ACC112 (cell line): ENCODE measurements at regions not wholly inside any gene's neighbourhood (a gene's known extent, or its start where the extent isn't known, plus 50 kb on each side); places are given as distances from the start of the nearest gene placed in this dataset.

Experiments
- H2AFZ ChIP-seq: fragments of 200-600 bp; sonication (generic); one replicate; pipeline ENCODE4 v1.6.0; 2017; ENCODE audit warnings: antibody characterized with exemption, low read length; ENCODE audit not compliant: unreplicated experiment
- H3K27ac ChIP-seq: fragments of 200-600 bp; sonication (generic); 2 replicates; pipeline ENCODE4 v1.5.1; 2014; ENCODE audit warnings: low read depth, mild to moderate bottlenecking, antibody characterized with exemption, low read length, moderate library complexity
- H3K27me3 ChIP-seq: fragments of 200-600 bp; sonication (generic); 2 replicates; pipeline ENCODE4 v1.6.1; 2014; ENCODE audit warnings: mild to moderate bottlenecking, antibody characterized with exemption, low read length, moderate library complexity, mixed read lengths; ENCODE audit not compliant: insufficient read depth
- H3K36me3 ChIP-seq: fragments of 200-600 bp; sonication (generic); 2 replicates; pipeline ENCODE4 v1.6.1; 2016; ENCODE audit warnings: mild to moderate bottlenecking, antibody characterized with exemption, low read length, moderate library complexity, mixed read lengths; ENCODE audit not compliant: insufficient read depth
- H3K4me1 ChIP-seq: fragments of 200-600 bp; sonication (generic); one replicate; pipeline ENCODE4 v1.6.1; 2016; ENCODE audit warnings: low read length, mixed read lengths; ENCODE audit not compliant: insufficient read depth, unreplicated experiment, control insufficient read depth
- H3K4me3 ChIP-seq: fragments of 200-600 bp; sonication (generic); 2 replicates; pipeline ENCODE4 v1.5.1; 2014; ENCODE audit warnings: mild to moderate bottlenecking, low read depth, low read length
- H3K79me2 ChIP-seq: fragments of 200-600 bp; sonication (generic); one replicate; pipeline ENCODE4 v1.6.0; 2016; ENCODE audit warnings: low read length; ENCODE audit not compliant: control insufficient read depth, unreplicated experiment, insufficient read depth

DNA sequence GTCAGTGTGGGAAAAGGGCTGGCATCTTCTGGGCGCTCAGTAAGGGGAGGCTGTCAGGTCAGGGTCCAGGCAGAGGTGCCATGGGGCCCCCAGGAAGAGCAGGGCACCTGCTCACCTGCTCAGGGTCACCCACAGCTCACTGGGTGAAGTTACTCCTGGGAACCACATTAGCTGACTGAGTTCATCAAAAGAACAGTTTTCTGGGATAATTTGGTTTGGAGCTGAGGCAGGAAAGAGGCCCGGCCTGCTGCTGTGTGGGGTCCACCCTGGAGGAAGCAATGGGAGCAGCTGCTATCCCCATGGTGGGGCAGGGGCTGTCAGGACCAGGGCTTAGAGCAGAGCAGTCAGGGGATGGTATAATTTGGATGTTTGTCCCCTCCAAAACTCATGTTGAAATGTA is 97.2 kb upstream of the GPC1 start:
- no peak overlapping the region for H3K27ac ChIP-seq
- peaks cover 42% of the 10 kb centered on the region for H3K27me3 ChIP-seq
- H2AFZ ChIP-seq, result no peak overlapping the region
- no peaks in the 10 kb centered on the region for H3K36me3 ChIP-seq
- no peak overlapping the region for H3K4me3 ChIP-seq
- H3K4me1 ChIP-seq, result no peaks in the 10 kb centered on the region
- H3K79me2 ChIP-seq, result no peaks in the 10 kb centered on the region

DNA sequence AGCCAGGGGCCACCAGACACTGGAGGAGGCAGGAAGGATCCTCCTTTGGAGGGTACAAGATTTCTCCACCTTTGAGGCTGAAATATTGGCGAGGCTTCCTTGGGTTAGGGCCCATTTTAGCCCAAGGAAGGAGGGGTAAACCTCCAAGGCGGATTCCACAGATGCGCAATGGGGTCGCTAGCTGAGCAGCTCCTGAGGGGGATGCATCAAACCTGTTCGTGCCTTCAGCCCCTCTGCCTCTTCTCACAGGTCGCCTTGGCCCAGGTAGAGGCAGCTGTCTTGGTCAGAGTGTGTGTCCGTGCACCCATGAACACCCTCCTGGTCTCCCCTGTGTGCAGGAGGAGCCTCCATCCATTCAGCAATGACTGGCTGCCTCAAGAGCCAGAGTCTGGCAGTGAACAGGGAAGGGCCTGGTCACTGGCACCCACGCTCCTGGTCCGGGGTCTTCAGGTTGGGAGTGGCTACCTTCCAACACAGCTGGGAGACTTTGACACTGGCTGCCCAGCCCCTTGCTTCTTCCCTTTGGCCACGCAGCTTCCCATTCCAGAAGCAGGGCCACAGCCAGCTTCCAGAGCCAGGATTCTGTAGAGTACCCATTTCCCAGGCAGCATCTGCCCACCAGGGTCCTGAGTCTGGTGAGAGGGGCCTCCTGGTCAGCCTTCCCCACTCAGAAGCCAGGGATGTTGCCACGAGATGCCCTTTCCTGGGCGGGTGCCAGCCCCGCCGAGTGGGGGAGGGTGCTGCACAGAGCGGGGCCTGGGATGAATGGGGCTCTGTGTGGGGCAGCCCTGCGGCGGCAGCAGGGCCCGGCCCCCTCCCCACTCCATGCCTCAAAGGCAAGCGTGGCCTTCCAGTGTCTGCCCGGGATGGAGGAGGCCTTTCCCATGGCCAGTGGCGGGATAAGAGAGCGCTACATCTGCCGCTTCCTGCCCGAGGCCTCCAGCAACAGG is 95.8 kb upstream of the GPC1 start:
- Histone ChIP-seq H2AFZ (no peak overlapping the region), H3K4me1 (no peaks in the 10 kb centered on the region), H3K79me2 (no peaks in the 10 kb centered on the region), H3K4me3 (no peak overlapping the region), H3K36me3 (no peaks in the 10 kb centered on the region), H3K27ac (no peak overlapping the region), H3K27me3 (peaks cover 28% of the 10 kb centered on the region)

DNA sequence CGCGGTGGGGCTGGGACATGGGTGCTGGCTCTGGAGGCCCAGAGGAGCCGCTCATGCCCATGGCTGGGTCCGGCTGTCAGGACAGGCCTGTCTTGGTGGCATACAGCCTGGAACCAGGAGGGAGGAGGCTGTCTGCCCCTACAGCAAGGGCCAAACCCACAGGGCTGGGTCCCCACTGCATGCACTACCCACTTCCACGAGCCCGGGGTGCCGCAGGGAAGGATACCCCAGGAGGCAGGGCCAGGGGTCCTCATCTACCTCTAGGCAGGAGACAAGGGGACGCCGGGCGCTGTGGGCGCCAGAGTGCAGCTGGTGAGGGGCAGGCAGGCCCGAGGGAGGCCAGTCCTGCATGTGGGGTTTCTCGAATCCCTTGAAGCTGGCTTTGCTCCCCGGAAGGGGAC is 95.1 kb upstream of the GPC1 start:
- H3K4me3 ChIP-seq, result no peak overlapping the region
- H3K79me2 ChIP-seq, result no peaks in the 10 kb centered on the region
- no peaks in the 10 kb centered on the region for H3K36me3 ChIP-seq
- H3K27ac ChIP-seq, result no peak overlapping the region
- peaks cover 21% of the 10 kb centered on the region for H3K27me3 ChIP-seq
- H2AFZ ChIP-seq, result no peak overlapping the region
- no peaks in the 10 kb centered on the region for H3K4me1 ChIP-seq

DNA sequence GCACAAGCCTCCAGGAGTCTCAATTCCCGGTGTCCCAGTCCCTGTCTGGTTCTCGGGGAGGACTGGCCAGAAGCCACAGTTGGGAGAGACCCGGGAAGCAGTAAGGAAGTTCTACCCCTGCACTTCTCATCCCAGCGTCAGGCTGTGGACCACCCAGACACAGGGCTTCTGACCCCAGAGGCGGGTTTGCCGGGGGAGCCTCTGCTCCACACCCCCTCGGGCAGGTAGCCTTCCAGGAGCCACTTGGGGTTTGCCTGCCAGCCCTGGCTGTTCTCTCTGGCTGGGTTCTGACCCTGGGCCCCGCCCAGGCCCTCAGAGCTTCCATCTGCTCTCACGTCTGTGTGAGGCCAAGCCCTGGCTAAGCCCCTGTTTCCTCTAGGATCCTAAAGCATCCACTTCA is 94.4 kb upstream of the GPC1 start:
- Histone ChIP-seq H3K27me3 (peaks cover 16% of the 10 kb centered on the region), H2AFZ (no peak overlapping the region), H3K79me2 (no peaks in the 10 kb centered on the region), H3K4me3 (no peak overlapping the region), H3K4me1 (no peaks in the 10 kb centered on the region), H3K36me3 (no peaks in the 10 kb centered on the region), H3K27ac (no peak overlapping the region)

DNA sequence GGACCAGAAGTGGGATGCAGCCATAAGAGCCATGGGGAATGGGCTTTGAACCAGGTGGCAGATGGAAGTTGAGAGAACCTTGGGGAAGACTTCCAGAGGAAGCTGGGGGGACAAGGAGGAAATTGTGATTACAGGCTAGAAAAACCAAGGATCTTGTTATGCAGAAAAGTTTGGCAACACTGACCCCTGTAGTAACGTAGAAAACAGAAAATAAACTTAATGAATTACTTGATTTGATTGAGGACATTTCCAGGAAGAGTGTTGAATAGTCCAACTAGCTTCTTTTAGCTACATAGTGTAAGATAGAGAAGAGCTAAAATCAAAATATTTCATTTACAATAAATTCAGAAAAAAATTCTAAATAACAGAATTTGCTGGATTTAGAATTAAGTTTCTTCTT is 91.9 kb upstream of the GPC1 start:
- Histone ChIP-seq H3K36me3 (no peaks in the 10 kb centered on the region), H2AFZ (no peak overlapping the region), H3K79me2 (no peaks in the 10 kb centered on the region), H3K27ac (no peak overlapping the region), H3K4me1 (no peaks in the 10 kb centered on the region), H3K27me3 (peaks cover 7% of the 10 kb centered on the region; the same call in 1 of the 2 replicates), H3K4me3 (no peak overlapping the region)

DNA sequence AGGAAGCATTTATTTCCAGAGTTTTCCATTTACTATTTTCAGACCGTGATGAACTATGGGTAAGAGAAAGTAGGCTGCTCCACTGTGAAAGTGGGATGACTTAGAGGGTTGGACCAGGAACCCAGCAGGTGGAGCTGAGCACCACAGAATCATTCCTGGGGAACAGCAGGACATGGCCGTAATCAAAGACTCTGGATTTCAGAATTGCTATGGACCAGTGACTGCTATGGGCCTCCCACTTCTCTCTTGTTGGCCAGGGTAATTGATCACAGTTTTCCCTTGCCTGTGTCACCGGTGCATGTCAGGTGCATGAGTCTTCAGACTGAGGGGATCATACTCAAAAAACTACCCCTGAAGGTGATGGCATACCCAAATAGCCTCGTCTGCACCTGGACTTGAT is 90.6 kb upstream of the GPC1 start:
- H3K36me3 ChIP-seq, result no peaks in the 10 kb centered on the region
- no peak overlapping the region for H2AFZ ChIP-seq
- no peaks in the 10 kb centered on the region for H3K4me1 ChIP-seq
- H3K27me3 ChIP-seq, result 0 out of 2 replicates have a peak, but pooled peaks cover 5% of the 10 kb centered on the region
- no peak overlapping the region for H3K4me3 ChIP-seq
- H3K79me2 ChIP-seq, result no peaks in the 10 kb centered on the region
- no peak overlapping the region for H3K27ac ChIP-seq

DNA sequence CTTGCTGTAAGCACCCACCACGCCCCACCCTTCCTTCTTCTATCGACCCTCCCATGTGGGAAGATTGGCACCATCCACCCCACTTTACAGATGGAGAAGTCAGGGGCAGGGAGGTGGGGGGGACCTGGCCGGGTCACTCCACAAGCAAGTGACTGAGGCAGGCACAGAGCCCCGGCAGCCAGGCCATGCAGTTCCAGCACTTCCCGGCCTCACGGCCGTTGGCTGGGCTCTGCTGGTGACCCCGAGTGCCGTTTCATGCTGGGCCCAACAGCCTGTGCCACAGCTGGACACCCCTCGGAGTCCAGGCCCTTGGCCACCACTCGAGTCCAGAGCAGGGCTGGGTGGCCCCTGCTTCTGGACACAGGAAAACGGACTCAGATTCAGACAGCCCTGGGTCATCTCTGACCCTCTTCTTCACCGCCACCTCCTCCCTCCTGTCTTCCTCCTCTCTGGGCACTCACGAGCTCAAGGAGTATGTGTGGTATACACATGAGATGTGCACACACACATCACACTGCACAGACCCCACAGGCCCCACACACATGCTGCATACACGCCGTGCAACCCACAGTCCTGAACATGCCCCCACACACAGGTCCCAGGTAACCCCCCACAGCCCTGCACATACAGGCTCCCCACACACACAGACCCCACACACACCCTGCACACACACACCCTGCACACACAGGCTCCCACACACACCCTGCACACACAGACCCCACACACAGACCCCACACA is 89.3 kb upstream of the GPC1 start:
- Histone ChIP-seq H3K27ac (no peak overlapping the region), H2AFZ (no peak overlapping the region), H3K36me3 (no peaks in the 10 kb centered on the region)

DNA sequence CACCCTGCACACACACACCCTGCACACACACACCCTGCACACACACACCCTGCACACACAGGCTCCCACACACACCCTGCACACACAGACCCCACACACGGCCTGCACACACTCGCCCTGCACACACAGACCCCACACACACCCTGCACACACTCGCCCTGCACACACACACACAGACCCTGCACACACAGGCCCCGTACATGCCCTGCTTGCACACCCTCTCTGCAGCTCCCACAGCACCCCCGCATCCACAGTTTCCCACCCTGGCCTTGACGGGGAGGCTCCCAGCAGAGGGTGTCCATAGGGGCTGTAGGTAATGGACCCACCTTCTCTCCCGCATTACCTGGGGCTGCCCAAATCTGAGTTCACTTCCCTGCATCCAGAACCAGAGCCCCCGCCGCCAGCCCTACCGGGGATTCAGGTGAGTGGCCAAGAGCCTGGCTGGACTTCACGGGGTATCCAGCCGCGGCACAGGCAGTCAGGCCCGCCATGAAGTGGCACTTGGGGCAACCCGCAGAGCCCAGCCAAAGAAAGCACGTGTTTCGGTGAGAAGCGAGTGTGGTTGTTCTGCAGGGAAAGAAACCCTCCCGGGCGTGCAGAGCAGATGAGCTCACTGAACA is 88.6 kb upstream of the GPC1 start:
- Histone ChIP-seq H3K4me3 (no peak overlapping the region), H2AFZ (no peak overlapping the region), H3K4me1 (no peaks in the 10 kb centered on the region), H3K36me3 (no peaks in the 10 kb centered on the region), H3K27me3 (peaks cover 19% of the 10 kb centered on the region), H3K27ac (no peak overlapping the region), H3K79me2 (no peaks in the 10 kb centered on the region)

More for the DNA sequence above, 89.3 kb upstream of the GPC1 start:
- peaks cover 12% of the 10 kb centered on the region; the same call in 1 of the 2 replicates for H3K27me3 ChIP-seq
- H3K4me1 ChIP-seq, result no peaks in the 10 kb centered on the region
- no peaks in the 10 kb centered on the region for H3K79me2 ChIP-seq
- no peak overlapping the region for H3K4me3 ChIP-seq

DNA sequence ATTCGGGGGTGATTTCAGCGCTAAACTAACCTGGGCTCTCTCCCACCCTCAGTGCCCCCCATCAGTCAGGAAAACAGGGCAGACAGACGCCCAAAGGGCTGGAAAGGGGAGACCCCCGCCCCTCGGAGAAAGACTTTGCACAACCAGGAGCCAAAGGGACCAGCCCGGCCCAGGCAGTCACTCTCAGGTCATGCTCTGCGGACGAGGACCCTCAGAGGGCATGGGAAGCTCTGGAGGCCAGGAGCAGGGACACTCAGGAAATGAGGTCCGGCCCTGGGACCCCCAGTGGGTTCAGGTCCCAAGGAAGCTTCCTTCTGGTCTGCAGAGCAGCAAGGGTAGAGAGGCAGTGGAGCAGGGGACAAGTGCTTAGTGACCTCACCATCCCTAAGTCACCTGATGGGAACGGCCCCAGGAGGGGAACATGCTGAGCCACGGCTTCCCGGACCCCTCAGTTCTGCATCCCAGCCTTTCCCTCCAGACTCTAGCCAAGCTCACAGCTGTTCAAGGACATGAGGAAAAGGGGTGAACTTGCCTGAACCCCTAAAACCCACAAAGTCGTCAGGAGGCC is 88.0 kb upstream of the GPC1 start:
- H3K36me3 ChIP-seq, result no peaks in the 10 kb centered on the region
- no peak overlapping the region for H2AFZ ChIP-seq
- no peaks in the 10 kb centered on the region for H3K79me2 ChIP-seq
- peaks cover 22% of the 10 kb centered on the region for H3K27me3 ChIP-seq
- no peak overlapping the region for H3K4me3 ChIP-seq
- H3K4me1 ChIP-seq, result no peaks in the 10 kb centered on the region
- no peak overlapping the region for H3K27ac ChIP-seq

DNA sequence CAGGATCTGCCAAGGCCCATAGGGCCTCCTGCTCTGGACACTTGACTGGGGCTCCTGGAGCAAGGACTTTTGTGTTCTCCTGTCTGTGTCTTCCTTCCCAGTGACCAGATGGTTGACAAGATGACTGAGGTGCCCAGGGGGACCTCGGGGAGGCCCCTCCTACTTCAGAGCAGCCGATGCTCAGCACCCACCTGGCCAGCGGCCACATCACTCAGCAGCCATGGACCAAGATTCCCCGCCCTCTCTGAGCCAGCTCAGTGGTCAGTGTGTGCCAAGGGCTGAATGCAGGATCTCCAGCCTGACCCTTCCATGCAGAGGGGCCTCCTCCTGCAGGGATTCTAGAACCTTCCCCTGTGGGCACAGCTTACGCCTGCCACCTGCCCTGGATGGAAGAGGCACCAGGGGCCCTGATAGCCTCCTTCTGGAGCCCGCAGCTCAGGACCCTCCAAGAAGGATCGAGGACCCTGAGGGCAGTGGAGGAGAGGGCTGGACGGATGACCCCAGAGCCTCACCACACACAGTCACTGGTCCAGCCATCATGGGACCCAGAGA is 87.4 kb upstream of the GPC1 start:
- H2AFZ ChIP-seq, result no peak overlapping the region
- H3K79me2 ChIP-seq, result no peaks in the 10 kb centered on the region
- peaks cover 22% of the 10 kb centered on the region for H3K27me3 ChIP-seq
- H3K36me3 ChIP-seq, result no peaks in the 10 kb centered on the region
- no peak overlapping the region for H3K4me3 ChIP-seq
- H3K4me1 ChIP-seq, result no peaks in the 10 kb centered on the region
- no peak overlapping the region for H3K27ac ChIP-seq
